HEK293T (cell line): ENCODE measurements at regions not wholly inside any gene's neighbourhood (a gene's known extent, or its start where the extent isn't known, plus 50 kb on each side); places are given as distances from the start of the nearest gene placed in this dataset.
"Not testable (repeated sequence)": the region's sequence is repeated elsewhere in the genome, so short reads cannot be mapped to it uniquely, and the experiment has no call there.

Experiments used
- CTCF ChIA-PET: fragments of 350-600 bp; formaldehyde crosslinking; extraction: SDS; loops from one replicate; lab custom pipeline; 2021; ENCODE audit warnings: antibody characterized with exemption, inconsistent platforms; lab: Yijun Ruan, JAX
- POLR2A ChIA-PET: fragments of 350-600 bp; formaldehyde crosslinking; extraction: SDS; loops from one replicate; lab custom pipeline; 2020; ENCODE audit warnings: antibody characterized with exemption, inconsistent platforms; lab: Yijun Ruan, JAX
- DNase-seq: peaks from one replicate; pipeline ENCODE4 v3.0.0; 2012; ENCODE audit warnings: mixed read lengths; ENCODE audit errors: extremely low spot score
- ARNT ChIP-seq: fragments of 450-650 bp; IDR thresholded peaks from 2 replicates; pipeline ENCODE4 v1.6.1; 2017; ENCODE audit warnings: mild to moderate bottlenecking
- BHLHE40 ChIP-seq: fragments of 450-650 bp; IDR thresholded peaks from 2 replicates; pipeline ENCODE4 v1.6.1; 2016; ENCODE audit warnings: mild to moderate bottlenecking, moderate library complexity, borderline replicate concordance
- CTBP1 ChIP-seq: fragments of 450-650 bp; IDR thresholded peaks from 2 replicates; pipeline ENCODE4 v1.6.1; 2016; ENCODE audit warnings: borderline replicate concordance
- ELF4 ChIP-seq: fragments of 450-650 bp; IDR thresholded peaks from 2 replicates; pipeline ENCODE4 v1.6.1; 2017; ENCODE audit warnings: antibody characterized with exemption
- FOXA1 ChIP-seq: fragments of 450-650 bp; IDR thresholded peaks from 2 replicates; pipeline ENCODE4 v1.6.1; 2016; ENCODE audit warnings: mild to moderate bottlenecking
- FOXK2 ChIP-seq: fragments of 450-650 bp; IDR thresholded peaks from 2 replicates; pipeline ENCODE4 v1.6.1; 2016; ENCODE audit warnings: mild to moderate bottlenecking
- FOXM1 ChIP-seq: fragments of 450-650 bp; IDR thresholded peaks from 2 replicates; pipeline ENCODE4 v1.6.1; 2017; ENCODE audit warnings: mild to moderate bottlenecking, borderline replicate concordance
- HDGF ChIP-seq: fragments of 450-650 bp; IDR thresholded peaks from 2 replicates; pipeline ENCODE4 v1.6.1; 2017; ENCODE audit warnings: antibody characterized with exemption, borderline replicate concordance
- L3MBTL2 ChIP-seq: fragments of 450-650 bp; conservative IDR thresholded peaks from 2 replicates; pipeline ENCODE4 v1.6.1; 2016; ENCODE audit warnings: mild to moderate bottlenecking
- LEF1 ChIP-seq: fragments of 450-650 bp; IDR thresholded peaks from 2 replicates; pipeline ENCODE4 v1.6.1; 2017; ENCODE audit warnings: mild to moderate bottlenecking, borderline replicate concordance
- NFRKB ChIP-seq: fragments of 450-650 bp; IDR thresholded peaks from 2 replicates; pipeline ENCODE4 v1.6.1; 2016; ENCODE audit warnings: mild to moderate bottlenecking, moderate library complexity
- PKNOX1 ChIP-seq: fragments of 450-650 bp; IDR thresholded peaks from 2 replicates; pipeline ENCODE4 v1.6.1; 2016
- SP1 ChIP-seq: fragments of 450-650 bp; IDR thresholded peaks from 2 replicates; pipeline ENCODE4 v1.6.1; 2017
- SUZ12 ChIP-seq: fragments of 450-650 bp; IDR thresholded peaks from 2 replicates; pipeline ENCODE4 v1.6.1; 2016; ENCODE audit warnings: mild to moderate bottlenecking
- TARDBP ChIP-seq: fragments of 450-650 bp; IDR thresholded peaks from 2 replicates; pipeline ENCODE4 v1.6.1; 2016
- ZNF384 ChIP-seq: fragments of 450-650 bp; IDR thresholded peaks from 2 replicates; pipeline ENCODE4 v1.6.1; 2016

- CTCF ChIA-PET, result no interaction called here
- POLR2A ChIA-PET, result no interaction called here
- TF ChIP-seq FOXK2 (no peak), FOXA1 (no peak)
- no peak for DNase-seq
These were observed 255.1 kb upstream of the MYT1L start for GRCh38 chr2:2586068-2586776.

- TF ChIP-seq LEF1 (no peak), ELF4 (no peak), HDGF (no peak)
- CTCF ChIA-PET, result no interaction called here
- no peak for DNase-seq
- POLR2A ChIA-PET, result no interaction called here
These were observed 252.0 kb upstream of the MYT1L start for GRCh38 chr2:2582998-2583545.

DNA sequence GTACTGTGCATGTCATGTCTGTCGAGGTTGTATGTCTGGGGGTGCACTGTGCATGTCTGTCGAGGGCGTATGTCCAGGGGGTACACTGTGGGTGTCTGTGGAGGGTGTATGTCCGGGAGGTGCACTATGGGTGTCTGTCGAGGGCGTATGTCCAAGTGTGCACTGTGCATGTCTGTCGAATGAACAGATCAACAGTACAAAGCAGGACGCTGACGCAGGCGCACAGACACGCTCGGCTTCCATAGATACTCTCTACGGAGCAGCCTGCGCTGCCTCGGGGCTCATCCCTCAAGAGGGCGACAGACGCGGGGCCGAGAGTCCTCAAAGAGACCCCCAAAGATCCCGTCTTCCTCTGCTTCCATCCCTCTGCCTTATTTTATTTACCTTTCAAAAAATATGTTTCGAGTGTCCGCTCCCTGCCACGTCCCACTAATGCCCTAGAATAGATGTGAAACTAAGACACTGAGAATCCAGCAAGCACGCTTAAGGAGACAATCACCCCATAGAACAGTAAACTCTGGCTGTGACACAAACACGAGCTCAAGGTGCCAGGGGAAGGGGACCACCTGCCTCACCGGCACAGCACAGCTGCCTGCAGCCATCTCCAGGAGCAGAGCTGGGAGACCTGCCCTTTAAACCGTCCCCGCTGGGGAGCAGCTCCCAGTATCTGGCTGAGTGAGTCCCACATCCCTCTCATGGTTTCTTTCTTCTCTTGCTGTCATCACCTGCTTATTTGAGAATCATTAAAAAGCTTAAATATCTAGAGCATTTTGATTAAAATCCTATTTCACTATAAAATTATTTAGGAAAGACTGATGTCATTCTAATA is 250.5 kb upstream of the MYT1L start:
- no peak for DNase-seq
- TF ChIP-seq FOXM1, result no peak
- TF ChIP-seq HDGF, result no peak
- no peak for TF ChIP-seq CTBP1
- no peak for TF ChIP-seq FOXA1
- TF ChIP-seq LEF1, result no peak
- TF ChIP-seq TARDBP, result no peak
- no peak for TF ChIP-seq FOXK2
- no peak for TF ChIP-seq SUZ12
- TF ChIP-seq BHLHE40, result no peak
- no peak for TF ChIP-seq ELF4
- TF ChIP-seq SP1, result no peak
- TF ChIP-seq ZNF384, result no peak
- no peak for TF ChIP-seq PKNOX1
- TF ChIP-seq L3MBTL2, result no peak
- no peak for TF ChIP-seq ARNT
- TF ChIP-seq NFRKB, result no peak

GRCh38 chr2:2580841-2581240 is 249.8 kb upstream of the MYT1L start:
- CTCF ChIA-PET, DNase-seq, POLR2A ChIA-PET: not testable (repeated sequence)

More for the DNA sequence above, 250.5 kb upstream of the MYT1L start:
- ChIA-PET POLR2A (no interaction called here), CTCF (no interaction called here)

DNA sequence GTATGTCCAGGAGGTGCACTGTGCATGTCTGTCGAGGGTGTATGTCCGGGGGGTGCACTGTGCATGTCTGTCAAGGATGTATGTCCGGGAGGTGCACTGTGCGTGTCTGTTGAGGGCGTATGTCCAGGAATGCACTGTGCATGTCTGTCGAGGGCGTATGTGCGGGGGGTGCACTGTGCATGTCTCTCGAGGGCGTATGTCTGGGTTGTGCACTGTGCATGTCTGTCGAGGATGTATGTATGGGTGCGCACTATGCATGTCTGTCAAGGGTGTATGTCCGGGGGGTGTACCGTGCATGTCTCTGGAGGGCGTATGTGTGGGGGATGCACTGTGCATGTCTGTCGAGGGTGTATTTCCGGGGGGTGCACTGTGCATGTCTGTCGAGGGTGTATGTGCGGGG is 249.3 kb upstream of the MYT1L start:
- no peak for TF ChIP-seq ELF4
- no peak for TF ChIP-seq PKNOX1
- TF ChIP-seq TARDBP, result no peak
- no peak for TF ChIP-seq ARNT
- TF ChIP-seq L3MBTL2, result no peak
- TF ChIP-seq FOXK2, result no peak
- TF ChIP-seq LEF1, result no peak
- no peak for TF ChIP-seq NFRKB
- no peak for TF ChIP-seq BHLHE40
- TF ChIP-seq HDGF, result no peak
- TF ChIP-seq SP1, result no peak
- no peak for TF ChIP-seq FOXA1
- TF ChIP-seq ZNF384, result no peak
- TF ChIP-seq FOXM1, result no peak
- ChIA-PET POLR2A (no interaction called here), CTCF (no interaction called here)
- no peak for DNase-seq

DNA sequence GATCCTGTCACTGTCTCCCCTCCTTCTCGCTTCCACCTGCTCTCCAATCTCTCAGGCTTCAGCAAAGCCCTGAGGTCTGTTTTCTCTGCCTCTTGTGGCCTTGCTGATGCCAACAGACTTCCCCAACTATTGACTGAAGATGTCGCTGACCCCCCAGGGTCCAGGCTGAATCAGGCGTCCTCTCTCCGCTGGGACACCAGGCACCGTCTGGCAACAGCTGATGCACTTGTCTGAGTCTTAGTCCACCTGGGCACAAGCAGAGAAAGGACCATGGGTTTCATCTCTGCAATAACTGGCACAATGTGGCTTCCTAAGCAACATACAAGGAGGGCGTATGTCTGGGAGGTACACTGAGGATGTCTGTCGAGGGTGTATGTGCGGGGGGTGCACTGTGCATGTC is 248.7 kb upstream of the MYT1L start:
- CTCF ChIA-PET, result no interaction called here

DNA sequence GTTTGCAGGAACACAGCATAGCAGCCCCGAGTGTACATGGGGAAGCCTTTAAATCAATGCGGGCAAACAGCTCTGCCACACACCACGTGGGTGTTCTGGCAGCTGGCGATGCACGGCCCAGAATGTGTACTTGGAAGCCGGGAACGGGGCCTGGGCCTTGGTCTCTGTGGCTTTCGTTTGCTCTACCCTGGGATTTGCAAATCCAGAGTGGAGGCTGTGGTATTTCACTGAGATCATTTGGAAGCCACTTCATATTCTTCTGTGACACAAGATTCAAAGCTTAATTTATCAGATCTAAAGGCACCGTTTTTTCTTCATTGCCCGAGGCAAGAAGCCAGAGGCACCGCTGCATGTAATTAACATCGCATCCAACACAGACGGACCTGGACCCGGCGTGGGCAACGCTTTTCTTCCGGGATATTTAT is 246.3 kb upstream of the MYT1L start:
- TF ChIP-seq FOXK2 (no peak), ARNT (no peak), L3MBTL2 (no peak), HDGF (no peak), SUZ12 (no peak)
- CTCF ChIA-PET, result no interaction called here
- no peak for DNase-seq
- POLR2A ChIA-PET, result no interaction called here

More for the DNA sequence above, 248.7 kb upstream of the MYT1L start:
- no peak for DNase-seq
- POLR2A ChIA-PET, result no interaction called here
- no peak for TF ChIP-seq ELF4
